C4-2B (cell line): ENCODE measurements at regions not wholly inside any gene's neighbourhood (a gene's known extent, or its start where the extent isn't known, plus 50 kb on each side); places are given as distances from the start of the nearest gene placed in this dataset.

Source experiments
- ZFX ChIP-seq: fragments of 450-650 bp; IDR thresholded peaks from 2 replicates; pipeline ENCODE4 v1.6.1; 2017
- TF ChIP-seq, protein P1 (sequence below): fragments of 450-650 bp; conservative IDR thresholded peaks from 2 replicates; pipeline ENCODE4 v1.5.1; 2017; ENCODE audit warnings: mild to moderate bottlenecking

DNA sequence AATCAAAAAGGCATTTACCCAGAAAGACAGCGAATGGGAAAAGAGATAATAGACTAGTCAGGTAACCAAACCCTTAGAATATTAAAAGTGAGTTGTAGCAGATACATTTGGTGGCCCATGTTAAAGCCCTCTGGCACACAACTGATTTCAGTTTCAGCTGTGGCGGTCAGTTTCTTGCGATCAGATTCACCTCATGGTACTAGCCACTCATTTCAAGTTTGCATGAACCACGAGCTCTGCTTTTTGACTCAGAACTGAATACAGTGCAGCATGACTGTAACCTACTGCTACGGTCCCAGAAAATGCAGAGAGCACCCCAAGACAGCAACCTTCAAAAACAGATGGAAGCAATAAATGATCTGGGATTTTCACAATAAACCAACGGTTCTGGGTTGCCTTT lies 919.1 kb upstream of the PCDH10 start:
- TF ChIP-seq, protein P1, sequence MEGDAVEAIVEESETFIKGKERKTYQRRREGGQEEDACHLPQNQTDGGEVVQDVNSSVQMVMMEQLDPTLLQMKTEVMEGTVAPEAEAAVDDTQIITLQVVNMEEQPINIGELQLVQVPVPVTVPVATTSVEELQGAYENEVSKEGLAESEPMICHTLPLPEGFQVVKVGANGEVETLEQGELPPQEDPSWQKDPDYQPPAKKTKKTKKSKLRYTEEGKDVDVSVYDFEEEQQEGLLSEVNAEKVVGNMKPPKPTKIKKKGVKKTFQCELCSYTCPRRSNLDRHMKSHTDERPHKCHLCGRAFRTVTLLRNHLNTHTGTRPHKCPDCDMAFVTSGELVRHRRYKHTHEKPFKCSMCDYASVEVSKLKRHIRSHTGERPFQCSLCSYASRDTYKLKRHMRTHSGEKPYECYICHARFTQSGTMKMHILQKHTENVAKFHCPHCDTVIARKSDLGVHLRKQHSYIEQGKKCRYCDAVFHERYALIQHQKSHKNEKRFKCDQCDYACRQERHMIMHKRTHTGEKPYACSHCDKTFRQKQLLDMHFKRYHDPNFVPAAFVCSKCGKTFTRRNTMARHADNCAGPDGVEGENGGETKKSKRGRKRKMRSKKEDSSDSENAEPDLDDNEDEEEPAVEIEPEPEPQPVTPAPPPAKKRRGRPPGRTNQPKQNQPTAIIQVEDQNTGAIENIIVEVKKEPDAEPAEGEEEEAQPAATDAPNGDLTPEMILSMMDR: no peak
- TF ChIP-seq ZFX: no peak
